H1 (cell line): ENCODE measurements at regions not wholly inside any gene's neighbourhood (a gene's known extent, or its start where the extent isn't known, plus 50 kb on each side); places are given as distances from the start of the nearest gene placed in this dataset.

ENCODE experiments used
- CTCF ChIA-PET: fragments of 300-600 bp; sonication (Branson Sonifier 250); formaldehyde crosslinking; loops from one replicate; lab custom pipeline; 2021; ENCODE audit not compliant: partially characterized antibody; lab: Charles Lee
- POLR2A ChIA-PET: fragments of 300-600 bp; sonication (Branson Sonifier 250); formaldehyde crosslinking; loops from one replicate; lab custom pipeline; 2021; ENCODE audit warnings: inconsistent platforms; ENCODE audit not compliant: partially characterized antibody; lab: Charles Lee
- DNase-seq, 2 experiments: peaks; one replicate each; pipeline versions ENCODE4 v3.0.0 to v3.0.0-alpha.2; 2010 to 2022; ENCODE audit warnings: low spot score in 2 of 2, low read depth in 1 of 2, mixed read lengths in 1 of 2
- FAIRE-seq: peaks from 2 replicates; lab custom pipeline; 2011; peaks lifted over from hg19 to GRCh38; lab: Jason Lieb, UNC
- H2AFZ ChIP-seq: 2 replicates; pipeline ENCODE4 v1.8.1; 2012; ENCODE audit warnings: low read length, inconsistent platforms
- H2AK5ac ChIP-seq: 2 replicates; pipeline ENCODE4 v1.6.1; 2013; ENCODE audit warnings: low read depth, low read length
- H2BK120ac ChIP-seq: replicated peaks from 2 replicates; pipeline ENCODE3; 2013; ENCODE audit warnings: low read depth, low read length, inconsistent platforms
- H2BK12ac ChIP-seq: 2 replicates; pipeline ENCODE4 v1.6.1; 2013; ENCODE audit warnings: low read depth, low read length
- H2BK15ac ChIP-seq: 2 replicates; pipeline ENCODE4 v1.6.1; 2013; ENCODE audit warnings: low read length
- H2BK20ac ChIP-seq: 2 replicates; pipeline ENCODE4 v1.6.1; 2013; ENCODE audit warnings: low read length
- H2BK5ac ChIP-seq: 2 replicates; pipeline ENCODE4 v1.6.1; 2013; ENCODE audit warnings: low read depth, low read length
- H3K14ac ChIP-seq: 2 replicates; pipeline ENCODE4 v1.6.1; 2013; ENCODE audit warnings: inconsistent platforms; ENCODE audit not compliant: insufficient read length
- H3K18ac ChIP-seq: 2 replicates; pipeline ENCODE4 v1.6.1; 2013; ENCODE audit warnings: low read length; ENCODE audit errors: extremely low read depth
- H3K23ac ChIP-seq: 2 replicates; pipeline ENCODE4 v1.6.1; 2013; ENCODE audit warnings: inconsistent platforms; ENCODE audit not compliant: insufficient read length
- H3K23me2 ChIP-seq: 2 replicates; pipeline ENCODE4 v1.6.1; 2013; ENCODE audit warnings: low read depth, low read length
- H3K27ac ChIP-seq: 2 replicates; pipeline ENCODE4 v1.6.1; 2011; ENCODE audit warnings: low read depth, low read length, inconsistent platforms
- H3K27me3 ChIP-seq, 4 experiments: replicated peaks in 1 of 4; 1 replicate in 1 of 4; 2 replicates in 3 of 4; pipeline versions ENCODE4 v1.6.1 to v1.8.1; 2011 to 2013; ENCODE audit warnings: low read length in 3 of 4, mild to moderate bottlenecking in 3 of 4, inconsistent platforms in 2 of 4, mixed read lengths in 2 of 4, moderate library complexity in 1 of 4; ENCODE audit not compliant: control insufficient read depth in 3 of 4, insufficient read depth in 3 of 4; ENCODE audit errors: extremely low read depth in 1 of 4
- H3K36me3 ChIP-seq, 4 experiments: 2 replicates each; pipeline versions ENCODE4 v1.6.1 to v1.8.1; 2011 to 2013; ENCODE audit warnings: mild to moderate bottlenecking in 4 of 4, low read length in 3 of 4, moderate library complexity in 2 of 4, control low read depth in 1 of 4, inconsistent platforms in 1 of 4; ENCODE audit not compliant: insufficient read depth in 4 of 4, control insufficient read depth in 2 of 4
- H3K4ac ChIP-seq: replicated peaks from 2 replicates; pipeline ENCODE3; 2013; ENCODE audit warnings: low read length, low read depth, mixed read lengths, inconsistent platforms; ENCODE audit not compliant: insufficient read length
- H3K4me1 ChIP-seq, 4 experiments: replicated peaks in 1 of 4; 1 replicate in 1 of 4; 2 replicates in 3 of 4; pipeline versions ENCODE4 v1.6.1 to v1.8.1; 2011 to 2013; ENCODE audit warnings: low read length in 3 of 4, inconsistent platforms in 2 of 4, mixed read lengths in 1 of 4; ENCODE audit not compliant: insufficient read depth in 4 of 4, control insufficient read depth in 3 of 4
- H3K4me2 ChIP-seq, 2 experiments: 2 replicates each; pipeline versions ENCODE4 v1.6.1 to v1.8.1; 2011 to 2013; ENCODE audit warnings: low read depth in 2 of 2, low read length in 2 of 2, control low read depth in 1 of 2, inconsistent platforms in 1 of 2, mild to moderate bottlenecking in 1 of 2; ENCODE audit not compliant: insufficient read depth in 1 of 2
- H3K4me3 ChIP-seq, 4 experiments: fragments of 200-600, 300-600 bp in 1 of 4; sonication (generic), shearing (Covaris generic), sonication (Bioruptor Twin) in 1 of 4; 2 replicates each; pipeline versions ENCODE4 v1.5.1 to v1.8.1; 2011 to 2016; ENCODE audit warnings: low read length in 4 of 4, low read depth in 3 of 4, control low read depth in 2 of 4, inconsistent platforms in 2 of 4, mild to moderate bottlenecking in 2 of 4, mixed read lengths in 1 of 4, moderate library complexity in 1 of 4; ENCODE audit not compliant: insufficient read depth in 2 of 4; ENCODE audit errors: extremely low read depth in 1 of 4
- H3K56ac ChIP-seq: replicated peaks from 2 replicates; pipeline ENCODE3; 2013; ENCODE audit warnings: low read depth, mild to moderate bottlenecking, mixed read lengths, low read length, inconsistent platforms; ENCODE audit not compliant: insufficient read length
- H3K79me1 ChIP-seq: 2 replicates; pipeline ENCODE4 v1.6.1; 2013; ENCODE audit warnings: low read depth, low read length, control low read depth
- H3K79me2 ChIP-seq, 2 experiments: 2 replicates each; pipeline versions ENCODE4 v1.6.1 to v1.8.1; 2012 to 2013; ENCODE audit warnings: low read length in 2 of 2, mild to moderate bottlenecking in 2 of 2, inconsistent platforms in 1 of 2; ENCODE audit not compliant: insufficient read depth in 2 of 2, control insufficient read depth in 1 of 2
- H3K9ac ChIP-seq, 4 experiments: replicated peaks in 1 of 4; 1 replicate in 1 of 4; 2 replicates in 3 of 4; pipeline versions ENCODE4 v1.6.1 to v1.8.1; 2011 to 2013; ENCODE audit warnings: low read depth in 3 of 4, low read length in 3 of 4, control low read depth in 2 of 4, mild to moderate bottlenecking in 2 of 4, moderate library complexity in 2 of 4, inconsistent platforms in 1 of 4; ENCODE audit errors: extremely low read depth in 1 of 4
- H3K9me3 ChIP-seq, 2 experiments: 2 replicates each; pipeline versions ENCODE4 v1.6.1 to v1.8.1; 2012 to 2013; ENCODE audit warnings: mild to moderate bottlenecking in 2 of 2, moderate library complexity in 2 of 2, control low read depth in 1 of 2, inconsistent platforms in 1 of 2, low read depth in 1 of 2, low read length in 1 of 2, mixed read lengths in 1 of 2; ENCODE audit not compliant: insufficient read depth in 2 of 2
- H4K20me1 ChIP-seq, 2 experiments: replicated peaks in 1 of 2; 2 replicates each; pipeline versions ENCODE3 to v1.8.1; 2011 to 2013; ENCODE audit warnings: inconsistent platforms in 2 of 2, low read length in 2 of 2, mild to moderate bottlenecking in 1 of 2; ENCODE audit not compliant: insufficient read depth in 2 of 2, control insufficient read depth in 1 of 2
- H4K5ac ChIP-seq: 2 replicates; pipeline ENCODE4 v1.6.1; 2013; ENCODE audit warnings: low read length, low read depth, mixed read lengths, inconsistent platforms; ENCODE audit not compliant: insufficient read length
- H4K8ac ChIP-seq: 2 replicates; pipeline ENCODE4 v1.8.0; 2013; ENCODE audit warnings: mild to moderate bottlenecking, moderate library complexity, low read length, inconsistent platforms; ENCODE audit not compliant: insufficient read depth; ENCODE audit errors: extremely low read depth
- H4K91ac ChIP-seq: replicated peaks from 2 replicates; pipeline ENCODE3; 2013; ENCODE audit warnings: low read length, mixed read lengths, inconsistent platforms; ENCODE audit not compliant: insufficient read length
- BCL11A ChIP-seq, 2 experiments: IDR thresholded peaks; one replicate each; pipeline ENCODE4 v1.6.1; 2011; ENCODE audit warnings: low read depth in 2 of 2, low read length in 2 of 2, mild to moderate bottlenecking in 2 of 2
- CHD2 ChIP-seq: IDR thresholded peaks from 2 replicates; pipeline ENCODE4 v1.6.1; 2012; ENCODE audit warnings: low read length, improper control_type of control experiment
- GTF2F1 ChIP-seq: IDR thresholded peaks from 2 replicates; pipeline ENCODE4 v1.6.1; 2012; ENCODE audit warnings: low read depth, low read length, improper control_type of control experiment, borderline replicate concordance
- KDM1A ChIP-seq: fragments of 200-600, 300-600 bp; sonication (generic); IDR thresholded peaks from 2 replicates; pipeline ENCODE4 v1.7.1; 2016; ENCODE audit warnings: mild to moderate bottlenecking, low read length, borderline replicate concordance
- MAFK ChIP-seq: IDR thresholded peaks from 2 replicates; pipeline ENCODE4 v1.6.1; 2012; ENCODE audit warnings: low read depth, mild to moderate bottlenecking, improper control_type of control experiment, low read length
- MAX ChIP-seq: IDR thresholded peaks from 2 replicates; pipeline ENCODE4 v1.6.1; 2012; ENCODE audit warnings: inconsistent platforms
- NANOG ChIP-seq: IDR thresholded peaks from 2 replicates; pipeline ENCODE4 v1.6.1; 2011; ENCODE audit warnings: low read length, low read depth, mild to moderate bottlenecking, inconsistent platforms; ENCODE audit not compliant: insufficient read depth, poor library complexity, severe bottlenecking
- PHF8 ChIP-seq: fragments of 200-600 bp; sonication (generic); conservative IDR thresholded peaks from 2 replicates; pipeline ENCODE4 v1.7.1; 2012; ENCODE audit warnings: low read depth, mild to moderate bottlenecking, inconsistent platforms, low read length, moderate library complexity
- POLR2A ChIP-seq, 2 experiments: IDR thresholded peaks; 1 replicate in 1 of 2; 2 replicates in 1 of 2; pipeline ENCODE4 v1.6.1; 2011; ENCODE audit warnings: low read depth in 2 of 2, low read length in 2 of 2, mild to moderate bottlenecking in 2 of 2; ENCODE audit errors: control extremely low read depth in 1 of 2
- POLR2AphosphoS5 ChIP-seq: IDR thresholded peaks from 2 replicates; pipeline ENCODE4 v1.6.1; 2011; ENCODE audit warnings: low read depth, low read length
- RAD21 ChIP-seq, 2 experiments: IDR thresholded peaks in 1 of 2; conservative IDR thresholded peaks in 1 of 2; 2 replicates each; pipeline ENCODE4 v1.6.1; 2011; ENCODE audit warnings: low read depth in 2 of 2, low read length in 2 of 2, improper control_type of control experiment in 1 of 2, inconsistent platforms in 1 of 2, mild to moderate bottlenecking in 1 of 2, moderate library complexity in 1 of 2
- SAP30 ChIP-seq: fragments of 300-600 bp; sonication (generic); IDR thresholded peaks from 2 replicates; pipeline ENCODE4 v1.7.1; 2012; ENCODE audit warnings: low read length, moderate library complexity, mild to moderate bottlenecking, inconsistent platforms; ENCODE audit not compliant: insufficient read depth, insufficient replicate concordance
- SIX5 ChIP-seq: IDR thresholded peaks from 2 replicates; pipeline ENCODE4 v1.6.1; 2011; ENCODE audit warnings: mild to moderate bottlenecking, low read depth, low read length
- WGBS, 2 experiments: shearing (Covaris generic) in 1 of 2; methylation state at CpG; one replicate each; pipeline versions ENCODE4 v1.1.6 to v1.1.7; 2013 to 2015; ENCODE audit warnings: low lambda C conversion rate in 2 of 2, mixed read lengths in 2 of 2, inconsistent platforms in 1 of 2, low coverage in 1 of 2, missing lambda C conversion rate in 1 of 2; ENCODE audit not compliant: insufficient replicate concordance in 2 of 2, insufficient coverage in 1 of 2, insufficient read length in 1 of 2; ENCODE audit errors: extremely low coverage in 1 of 2, missing lambda C conversion rate in 1 of 2; 5-methylcytosine and 5-hydroxymethylcytosine counted together

GRCh38 chr3:65178703-65179102, 490.9 kb upstream of the ADAMTS9 start:
- no peak overlapping the region for H4K5ac ChIP-seq
- H3K27me3 ChIP-seq = no peaks in the 10 kb centered on the region
- no peak overlapping the region for H3K9ac ChIP-seq
- ChIA-PET CTCF (interaction anchor here (0.8 to 7.4 kb wide), 2 partner anchors 7 to 652 kb away, joined by 3 to 37 read pairs; no protein-coding TSS in a partner anchor), POLR2A (no interaction called here)
- no peaks in the 10 kb centered on the region for H3K9me3 ChIP-seq
- 92% methylated on average over 6 of the region's 6 CpGs; no CpG with 5 or more reads in 1 of the 2 experiments for WGBS, 2 experiments
- FAIRE-seq (no peak), DNase-seq (no peak)
- no peak overlapping the region for H2AFZ ChIP-seq
- no peak overlapping the region for H3K4me2 ChIP-seq
- no peak overlapping the region for H3K27ac ChIP-seq
- H3K4me3 ChIP-seq = no peak overlapping the region
- no peak overlapping the region for H4K8ac ChIP-seq
- no peaks in the 10 kb centered on the region for H3K4me1 ChIP-seq
- no peak overlapping the region for H2BK15ac ChIP-seq
- no peak overlapping the region for H2BK5ac ChIP-seq
- H3K79me2 ChIP-seq = no peaks in the 10 kb centered on the region
- H2BK20ac ChIP-seq = no peak overlapping the region
- H3K56ac ChIP-seq = no peak overlapping the region
- no peak overlapping the region for H2AK5ac ChIP-seq
- TF ChIP-seq KDM1A = no peak
- TF ChIP-seq POLR2AphosphoS5 = no peak
- no peak for TF ChIP-seq MAX
- TF ChIP-seq POLR2A (IDR thresholded peaks at IDR 0.05; ENCODE audit: control extremely low read depth in 1 of 2, low read depth in 2 of 2, low read length in 2 of 2) = no peak
- no peak for TF ChIP-seq RAD21 (IDR thresholded peaks at IDR 0.05 in 1 of 2, conservative IDR thresholded peaks at IDR 0.05 in 1 of 2; ENCODE audit: low read depth in 2 of 2, low read length in 2 of 2)
- no peak for TF ChIP-seq PHF8
- TF ChIP-seq SAP30 = no peak
- no peak for TF ChIP-seq CHD2
- TF ChIP-seq GTF2F1 = no peak
- no peak for TF ChIP-seq SIX5
- TF ChIP-seq MAFK = no peak
- no peak for TF ChIP-seq BCL11A (IDR thresholded peaks at IDR 0.05; ENCODE audit: low read depth in 2 of 2, low read length in 2 of 2)
- TF ChIP-seq NANOG = no peak
- no peak overlapping the region for H3K14ac ChIP-seq
- no peak overlapping the region for H3K4ac ChIP-seq
- no peak overlapping the region for H3K18ac ChIP-seq
- no peak overlapping the region for H4K91ac ChIP-seq
- no peak overlapping the region for H2BK12ac ChIP-seq
- no peaks in the 10 kb centered on the region for H4K20me1 ChIP-seq
- H3K23me2 ChIP-seq = no peaks in the 10 kb centered on the region
- H3K36me3 ChIP-seq = no peaks in the 10 kb centered on the region
- H3K23ac ChIP-seq = no peak overlapping the region
- H3K79me1 ChIP-seq = no peaks in the 10 kb centered on the region
- H2BK120ac ChIP-seq = no peak overlapping the region
